NCI-H2227 (cell line): ENCODE measurements at regions not wholly inside any gene's neighbourhood (a gene's known extent, or its start where the extent isn't known, plus 50 kb on each side); places are given as distances from the start of the nearest gene placed in this dataset.
"Not testable (repeated sequence)": the region's sequence is repeated elsewhere in the genome, so short reads cannot be mapped to it uniquely, and the experiment has no call there.

Source experiments
- DNase-seq: peaks from one replicate; lab custom pipeline; 2025; ENCODE audit not compliant: unreplicated experiment; lab: John Stamatoyannopoulos, UW

GRCh38 chr21:27858053-27858825 lies 891.4 kb upstream of the ADAMTS5 start:
- not testable (repeated sequence) for DNase-seq

GRCh38 chr21:27856988-27857387 lies 890.1 kb upstream of the ADAMTS5 start:
- DNase-seq, result not testable (repeated sequence)

- no peak for DNase-seq
Observed at GRCh38 chr21:27841084-27841672, 874.3 kb upstream of the ADAMTS5 start.

GRCh38 chr21:27840262-27840661 lies 873.4 kb upstream of the ADAMTS5 start:
- no peak for DNase-seq

- DNase-seq, result no peak
Observed at GRCh38 chr21:27839512-27840115, 872.7 kb upstream of the ADAMTS5 start.

- DNase-seq, result no peak
Observed at GRCh38 chr21:27838573-27838972, 871.7 kb upstream of the ADAMTS5 start.

- no peak for DNase-seq
Observed at GRCh38 chr21:27837936-27838335, 871.0 kb upstream of the ADAMTS5 start.

- DNase-seq, result no peak
Observed at GRCh38 chr21:27833298-27833697, 866.4 kb upstream of the ADAMTS5 start.

- no peak for DNase-seq
Observed at GRCh38 chr21:27831816-27832569, 865.1 kb upstream of the ADAMTS5 start.

- no peak for DNase-seq
Observed at GRCh38 chr21:27831177-27831576, 864.3 kb upstream of the ADAMTS5 start.

GRCh38 chr21:27827972-27828371 lies 861.1 kb upstream of the ADAMTS5 start:
- DNase-seq, result no peak

- no peak for DNase-seq
Observed at GRCh38 chr21:27825035-27825434, 858.1 kb upstream of the ADAMTS5 start.

- DNase-seq, result no peak
Observed at GRCh38 chr21:27823652-27824201, 856.8 kb upstream of the ADAMTS5 start.

- DNase-seq, result no peak
Observed at GRCh38 chr21:27820342-27820741, 853.5 kb upstream of the ADAMTS5 start.

GRCh38 chr21:27819299-27819698 lies 852.4 kb upstream of the ADAMTS5 start:
- DNase-seq, result no peak

- no peak for DNase-seq
Observed at GRCh38 chr21:27818847-27819246, 852.0 kb upstream of the ADAMTS5 start.

- no peak for DNase-seq
Observed at GRCh38 chr21:27817902-27818623, 851.2 kb upstream of the ADAMTS5 start.

GRCh38 chr21:27817074-27817473 lies 850.2 kb upstream of the ADAMTS5 start:
- DNase-seq, result no peak

GRCh38 chr21:27816301-27816700 lies 849.4 kb upstream of the ADAMTS5 start:
- DNase-seq, result no peak

GRCh38 chr21:27814226-27814625 lies 847.3 kb upstream of the ADAMTS5 start:
- DNase-seq, result no peak

GRCh38 chr21:27813750-27814149 lies 846.9 kb upstream of the ADAMTS5 start:
- no peak for DNase-seq
